Endothelial cell (in vitro differentiated cells): ENCODE measurements at regions not wholly inside any gene's neighbourhood (a gene's known extent, or its start where the extent isn't known, plus 50 kb on each side); places are given as distances from the start of the nearest gene placed in this dataset.

Source experiments
- DNase-seq: peaks from one replicate; pipeline ENCODE4 v3.0.0; 2021; ENCODE audit warnings: low spot score
- H3K27ac Mint-ChIP-seq: one replicate; pipeline ENCODE4 v1.8.0; 2021; ENCODE audit warnings: mixed read lengths, inconsistent platforms; ENCODE audit not compliant: unreplicated experiment
- H3K27me3 Mint-ChIP-seq: one replicate; pipeline ENCODE4 v1.8.0; 2021; ENCODE audit warnings: mild to moderate bottlenecking, moderate library complexity, mixed read lengths, inconsistent platforms; ENCODE audit not compliant: unreplicated experiment
- H3K36me3 Mint-ChIP-seq: one replicate; pipeline ENCODE4 v1.8.0; 2021; ENCODE audit warnings: mild to moderate bottlenecking, low read depth, mixed read lengths, inconsistent platforms; ENCODE audit not compliant: unreplicated experiment
- H3K4me1 Mint-ChIP-seq: one replicate; pipeline ENCODE4 v1.8.0; 2021; ENCODE audit warnings: mild to moderate bottlenecking, mixed read lengths, inconsistent platforms; ENCODE audit not compliant: unreplicated experiment
- H3K4me3 Mint-ChIP-seq: one replicate; pipeline ENCODE4 v1.8.0; 2021; ENCODE audit warnings: mild to moderate bottlenecking, mixed read lengths, inconsistent platforms; ENCODE audit not compliant: unreplicated experiment
- H3K9me3 Mint-ChIP-seq: one replicate; pipeline ENCODE4 v1.8.0; 2021; ENCODE audit warnings: mixed read lengths, inconsistent platforms; ENCODE audit not compliant: unreplicated experiment
- CTCF ChIP-seq: fragments of 200-600 bp; sonication (generic); IDR thresholded peaks from one replicate; pipeline ENCODE4 v1.5.0; 2021; ENCODE audit warnings: antibody characterized with exemption; ENCODE audit not compliant: unreplicated experiment

- Mint-ChIP-seq H3K4me1 (no peaks in the 10 kb centered on the region), H3K27ac (no peak overlapping the region), H3K27me3 (peaks cover 11% of the 10 kb centered on the region), H3K4me3 (no peak overlapping the region), H3K9me3 (peaks cover 39% of the 10 kb centered on the region), H3K36me3 (peaks cover 3% of the 10 kb centered on the region)
- DNase-seq = no peak
- TF ChIP-seq CTCF = no peak
Measured at GRCh38 chr19:23460656-23461055, 65.4 kb upstream of the ZNF91 start.
